PC-9 (cell line): ENCODE measurements at regions not wholly inside any gene's neighbourhood (a gene's known extent, or its start where the extent isn't known, plus 50 kb on each side); places are given as distances from the start of the nearest gene placed in this dataset.

ENCODE experiments used
- BruUV-seq: library from RNA; stranded (reverse); fragments of 400-500 nt; replicated peaks from 2 replicates; lab custom pipeline; 2021; lab: Mats Ljungman, UMichigan
- CTCF ChIA-PET: fragments of 300-600 bp; sonication (Branson Sonifier 250); formaldehyde crosslinking; loops from one replicate; lab custom pipeline; 2022; ENCODE audit warnings: antibody characterized with exemption; lab: Charles Lee
- POLR2A ChIA-PET: fragments of 300-600 bp; sonication (Branson Sonifier 250); formaldehyde crosslinking; loops from one replicate; lab custom pipeline; 2022; ENCODE audit warnings: antibody characterized with exemption; ENCODE audit not compliant: unreplicated experiment; lab: Charles Lee
- DNase-seq, 2 experiments: peaks; one replicate each; pipeline versions ENCODE4 v3.0.0 to v3.0.0-alpha.2; 2015 to 2022; ENCODE audit warnings: mixed read lengths in 1 of 2
- H2AFZ ChIP-seq: fragments of 200-600 bp; sonication (generic); 2 replicates; pipeline ENCODE4 v1.8.1; 2017; ENCODE audit warnings: antibody characterized with exemption
- H3F3A ChIP-seq: fragments of 200-600 bp; sonication (generic); 2 replicates; pipeline ENCODE4 v1.8.1; 2017; ENCODE audit warnings: antibody characterized with exemption, mild to moderate bottlenecking, low read depth; ENCODE audit not compliant: insufficient read depth
- H3K27ac ChIP-seq: fragments of 200-600 bp; sonication (generic); 2 replicates; pipeline ENCODE4 v1.6.1; 2016; ENCODE audit warnings: mixed run types
- H3K27me3 ChIP-seq: fragments of 200-600 bp; sonication (generic); 2 replicates; pipeline ENCODE4 v1.6.1; 2016; ENCODE audit warnings: low read depth, mixed run types; ENCODE audit not compliant: insufficient read depth
- H3K36me3 ChIP-seq: fragments of 200-600 bp; sonication (generic); 2 replicates; pipeline ENCODE4 v1.6.1; 2016; ENCODE audit warnings: low read depth, mixed run types
- H3K4me1 ChIP-seq: fragments of 200-600 bp; sonication (generic); replicated peaks from 2 replicates; pipeline ENCODE4 v1.6.1; 2016; ENCODE audit warnings: mixed run types; ENCODE audit not compliant: insufficient read depth
- H3K4me2 ChIP-seq: fragments of 200-600 bp; sonication (generic); 2 replicates; pipeline ENCODE4 v1.6.1; 2017; ENCODE audit warnings: mixed run types
- H3K4me3 ChIP-seq: fragments of 200-600 bp; sonication (generic); 2 replicates; pipeline ENCODE4 v1.6.1; 2016; ENCODE audit warnings: mixed run types
- H3K79me2 ChIP-seq: fragments of 200-600 bp; sonication (generic); 2 replicates; pipeline ENCODE4 v1.6.1; 2017; ENCODE audit warnings: low read depth, mixed run types
- H3K9me2 ChIP-seq: fragments of 200-600 bp; sonication (generic); 2 replicates; pipeline ENCODE4 v1.8.1; 2017; ENCODE audit warnings: mild to moderate bottlenecking; ENCODE audit not compliant: insufficient read depth
- H3K9me3 ChIP-seq: fragments of 200-600 bp; sonication (generic); 2 replicates; pipeline ENCODE4 v1.8.1; 2016; ENCODE audit warnings: low read depth; ENCODE audit not compliant: insufficient read depth
- H4K20me1 ChIP-seq: fragments of 200-600 bp; sonication (generic); 2 replicates; pipeline ENCODE4 v1.8.1; 2017; ENCODE audit not compliant: insufficient read depth
- CTCF ChIP-seq: fragments of 200-600 bp; sonication (generic); conservative IDR thresholded peaks from 2 replicates; pipeline ENCODE4 v1.6.1; 2017; ENCODE audit warnings: mixed run types, antibody characterized with exemption, mild to moderate bottlenecking, moderate library complexity
- EZH2 ChIP-seq: fragments of 200-600 bp; sonication (generic); IDR thresholded peaks from 2 replicates; pipeline ENCODE4 v1.8.0; 2017; ENCODE audit warnings: antibody characterized with exemption, low read depth
- intact Hi-C: fragments of 100-400 bp; cut with micrococcal nuclease; formaldehyde crosslinking; loops from one replicate; pipeline ENCODE4 v1.10.0; 2022; ENCODE audit not compliant: unreplicated experiment

GRCh38 chrX:125826080-125826479 lies 340.0 kb downstream of the DCAF12L2 start:
- POLR2A ChIA-PET, result no interaction called here
- H3K79me2 ChIP-seq, result no peaks in the 10 kb centered on the region
- H4K20me1 ChIP-seq, result no peaks in the 10 kb centered on the region
- no peaks in the 10 kb centered on the region for H3K9me2 ChIP-seq
- CTCF ChIA-PET, result no interaction called here
- H3K4me3 ChIP-seq, result no peak overlapping the region
- no peak overlapping the region for H3K27ac ChIP-seq
- H3K4me2 ChIP-seq, result 0 out of 2 replicates have a peak overlapping the region, but pooled peaks have one; percentile 29
- TF ChIP-seq EZH2 (no peak), CTCF (no peak; the same call in 1 of the 2 replicates)
- H3K36me3 ChIP-seq, result no peaks in the 10 kb centered on the region
- no peaks in the 10 kb centered on the region for H3K27me3 ChIP-seq
- H3K4me1 ChIP-seq, result no peaks in the 10 kb centered on the region
- no TSS peak for BruUV-seq
- no peak for DNase-seq
- intact Hi-C loops, result no loop called here
- no peak overlapping the region for H2AFZ ChIP-seq
- no peaks in the 10 kb centered on the region for H3F3A ChIP-seq
- H3K9me3 ChIP-seq, result no peaks in the 10 kb centered on the region

- no peak overlapping the region for H2AFZ ChIP-seq
- H3K4me1 ChIP-seq, result no peaks in the 10 kb centered on the region
- H3K27me3 ChIP-seq, result no peaks in the 10 kb centered on the region
- H3K27ac ChIP-seq, result no peak overlapping the region
- intact Hi-C loops, result no loop called here
- H3F3A ChIP-seq, result no peaks in the 10 kb centered on the region
- DNase-seq, result no peak
- TF ChIP-seq CTCF (no peak), EZH2 (no peak)
- H3K9me3 ChIP-seq, result no peaks in the 10 kb centered on the region
- H3K4me3 ChIP-seq, result no peak overlapping the region
- H3K4me2 ChIP-seq, result no peak overlapping the region
- POLR2A ChIA-PET, result no interaction called here
- H3K9me2 ChIP-seq, result no peaks in the 10 kb centered on the region
- no peaks in the 10 kb centered on the region for H3K79me2 ChIP-seq
- no peaks in the 10 kb centered on the region for H3K36me3 ChIP-seq
- no TSS peak for BruUV-seq
- CTCF ChIA-PET, result no interaction called here
- no peaks in the 10 kb centered on the region for H4K20me1 ChIP-seq
Measured at GRCh38 chrX:125826774-125827451, 339.2 kb downstream of the DCAF12L2 start.

- H3K36me3 ChIP-seq, result no peaks in the 10 kb centered on the region
- intact Hi-C loops, result no loop called here
- H3K4me3 ChIP-seq, result no peak overlapping the region
- no peaks in the 10 kb centered on the region for H3K9me3 ChIP-seq
- no peaks in the 10 kb centered on the region for H3F3A ChIP-seq
- ChIA-PET CTCF (no interaction called here), POLR2A (no interaction called here)
- no peak overlapping the region for H3K27ac ChIP-seq
- DNase-seq, result no peak
- BruUV-seq, result no TSS peak
- H4K20me1 ChIP-seq, result no peaks in the 10 kb centered on the region
- no peaks in the 10 kb centered on the region for H3K4me1 ChIP-seq
- TF ChIP-seq EZH2 (no peak), CTCF (no peak)
- H3K4me2 ChIP-seq, result no peak overlapping the region
- H3K9me2 ChIP-seq, result no peaks in the 10 kb centered on the region
- no peaks in the 10 kb centered on the region for H3K79me2 ChIP-seq
- H2AFZ ChIP-seq, result no peak overlapping the region
- H3K27me3 ChIP-seq, result no peaks in the 10 kb centered on the region
Measured at GRCh38 chrX:125846271-125846670, 319.8 kb downstream of the DCAF12L2 start.
